ENCODE measurements at regions not wholly inside any gene's neighbourhood (a gene's known extent, or its start where the extent isn't known, plus 50 kb on each side); places are given as distances from the start of the nearest gene placed in this dataset.

DNA sequence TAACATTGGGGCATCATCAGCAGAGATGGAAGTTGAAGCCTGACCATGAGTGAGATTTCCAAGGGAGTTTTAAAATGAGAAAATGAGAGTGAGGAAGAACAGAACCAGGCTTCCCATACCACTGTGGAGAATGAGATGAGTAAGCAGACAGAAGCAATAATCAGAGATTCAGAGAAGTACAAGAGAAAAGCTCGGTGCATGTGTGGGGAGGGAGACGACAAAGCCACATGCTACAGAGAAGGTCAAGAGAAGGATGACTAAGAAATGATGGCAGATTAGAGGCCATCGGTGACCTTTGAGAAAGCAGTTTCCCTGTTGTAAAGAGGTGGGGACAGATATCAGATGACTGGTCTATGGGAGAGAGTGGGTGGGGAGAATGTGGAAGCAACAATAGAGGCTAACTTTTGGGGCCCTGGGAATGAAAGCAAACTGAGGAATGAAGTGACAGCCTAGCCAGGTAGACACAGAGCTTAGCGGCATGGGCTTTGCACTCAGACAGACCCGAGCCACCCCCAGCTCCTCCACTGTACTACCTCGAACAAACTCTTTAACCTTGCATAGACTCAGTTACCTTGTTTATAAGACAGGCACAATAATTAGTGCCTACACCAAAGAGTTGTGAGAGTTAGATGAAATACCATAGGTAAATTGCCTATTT is 207.7 kb downstream of the PIK3R1 start:
- no peaks in the 10 kb centered on the region for H3K27me3 ChIP-seq (ENCODE audit: control insufficient read depth in 1 of 2, insufficient read depth in 2 of 2, low read length in 2 of 2)
- H3K27ac ChIP-seq (ENCODE audit: low read depth in 2 of 2, low read length in 1 of 2): no peak overlapping the region
- H3K4me3 ChIP-seq (ENCODE audit: low read depth in 1 of 2, low read length in 2 of 2): no peak overlapping the region
- 83 to 84% methylated on average over 6 of the region's 6 CpGs for WGBS, 2 donors
- no peaks in the 10 kb centered on the region for H3K9me3 ChIP-seq (ENCODE audit: control insufficient read depth in 2 of 2, insufficient read depth in 1 of 2, low read depth in 1 of 2, low read length in 1 of 2)
- peaks cover 5 to 7% of the 10 kb centered on the region in 2 donors for H3K4me1 ChIP-seq (ENCODE audit: control insufficient read depth in 2 of 2, insufficient read depth in 2 of 2, low read length in 1 of 2)
- no peaks in the 10 kb centered on the region for H3K36me3 ChIP-seq (ENCODE audit: control insufficient read depth in 2 of 2, insufficient read depth in 2 of 2, low read length in 1 of 2)

DNA sequence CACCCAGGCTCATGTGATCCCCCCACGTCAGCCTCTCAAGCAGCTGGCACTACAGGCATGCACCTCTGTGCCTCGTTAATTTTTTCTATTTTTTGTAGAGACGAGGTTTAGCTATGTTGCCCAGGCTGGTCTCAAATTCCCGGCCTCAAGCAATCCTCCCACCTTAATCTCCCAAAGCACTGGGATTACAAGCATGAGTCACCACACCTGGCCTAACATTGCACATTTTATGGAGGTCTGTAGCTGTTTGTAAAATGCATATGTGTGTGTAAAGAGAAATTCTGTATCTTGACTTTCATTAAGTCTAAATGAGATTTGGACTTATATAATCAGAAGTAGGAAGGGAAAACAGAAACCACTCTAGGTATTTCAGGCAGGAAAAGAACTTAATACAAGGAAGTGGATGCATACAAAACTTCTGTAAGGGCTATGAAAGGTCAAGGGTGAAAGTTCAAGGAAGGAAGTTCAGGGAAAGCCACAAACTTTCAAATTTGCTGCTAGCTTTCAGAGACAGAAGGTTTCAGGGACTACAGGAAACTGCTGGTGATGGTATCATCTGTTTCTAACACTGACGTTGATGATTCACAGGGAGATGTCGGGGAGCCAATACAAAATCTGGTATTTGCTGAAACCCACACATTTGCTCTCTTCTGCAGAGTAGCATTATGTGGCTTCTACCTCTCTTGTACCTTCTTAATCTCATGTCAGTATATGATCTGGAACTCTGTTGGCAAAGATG is 209.4 kb downstream of the PIK3R1 start:
- Histone ChIP-seq H3K36me3 (ENCODE audit: control insufficient read depth in 2 of 2, insufficient read depth in 2 of 2, low read length in 1 of 2) (no peaks in the 10 kb centered on the region), H3K27ac (ENCODE audit: low read depth in 2 of 2, low read length in 1 of 2) (no peak overlapping the region), H3K4me3 (ENCODE audit: low read depth in 1 of 2, low read length in 2 of 2) (no peak overlapping the region), H3K4me1 (ENCODE audit: control insufficient read depth in 2 of 2, insufficient read depth in 2 of 2, low read length in 1 of 2) (peaks cover 2 to 9% of the 10 kb centered on the region in 2 donors), H3K9me3 (ENCODE audit: control insufficient read depth in 2 of 2, insufficient read depth in 1 of 2, low read depth in 1 of 2, low read length in 1 of 2) (no peaks in the 10 kb centered on the region), H3K27me3 (ENCODE audit: control insufficient read depth in 1 of 2, insufficient read depth in 2 of 2, low read length in 2 of 2) (no peaks in the 10 kb centered on the region)
- WGBS, 2 donors: 41 to 50% methylated on average over 6 of the region's 6 CpGs

DNA sequence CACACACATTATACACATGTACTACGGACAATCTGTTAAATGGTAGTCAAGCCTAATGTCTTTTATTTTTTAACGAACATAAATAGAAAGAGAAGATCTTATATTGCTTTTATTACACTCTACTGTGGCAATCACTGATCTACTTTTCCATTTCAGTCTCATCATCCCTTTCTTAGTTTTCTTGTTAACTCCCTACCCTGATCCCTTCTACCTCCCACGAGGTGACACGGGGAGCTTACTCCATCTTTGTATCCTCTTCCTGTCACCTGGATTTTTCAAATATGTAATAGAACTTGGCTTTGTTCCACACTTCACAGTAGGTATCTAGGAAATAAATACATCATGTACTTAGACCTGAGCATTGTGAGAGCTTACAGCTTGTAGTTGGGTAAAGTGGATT is 211.0 kb downstream of the PIK3R1 start:
- Histone ChIP-seq H3K36me3 (ENCODE audit: control insufficient read depth in 2 of 2, insufficient read depth in 2 of 2, low read length in 1 of 2) (no peaks in the 10 kb centered on the region), H3K27ac (ENCODE audit: low read depth in 2 of 2, low read length in 1 of 2) (no peak overlapping the region), H3K27me3 (ENCODE audit: control insufficient read depth in 1 of 2, insufficient read depth in 2 of 2, low read length in 2 of 2) (no peaks in the 10 kb centered on the region), H3K4me3 (ENCODE audit: low read depth in 1 of 2, low read length in 2 of 2) (no peak overlapping the region), H3K9me3 (ENCODE audit: control insufficient read depth in 2 of 2, insufficient read depth in 1 of 2, low read depth in 1 of 2, low read length in 1 of 2) (no peaks in the 10 kb centered on the region), H3K4me1 (ENCODE audit: control insufficient read depth in 2 of 2, insufficient read depth in 2 of 2, low read length in 1 of 2) (peaks cover 2 to 7% of the 10 kb centered on the region in 2 donors)
- WGBS, 2 donors: 81 to 87% methylated on average over 4 of the region's 4 CpGs

DNA sequence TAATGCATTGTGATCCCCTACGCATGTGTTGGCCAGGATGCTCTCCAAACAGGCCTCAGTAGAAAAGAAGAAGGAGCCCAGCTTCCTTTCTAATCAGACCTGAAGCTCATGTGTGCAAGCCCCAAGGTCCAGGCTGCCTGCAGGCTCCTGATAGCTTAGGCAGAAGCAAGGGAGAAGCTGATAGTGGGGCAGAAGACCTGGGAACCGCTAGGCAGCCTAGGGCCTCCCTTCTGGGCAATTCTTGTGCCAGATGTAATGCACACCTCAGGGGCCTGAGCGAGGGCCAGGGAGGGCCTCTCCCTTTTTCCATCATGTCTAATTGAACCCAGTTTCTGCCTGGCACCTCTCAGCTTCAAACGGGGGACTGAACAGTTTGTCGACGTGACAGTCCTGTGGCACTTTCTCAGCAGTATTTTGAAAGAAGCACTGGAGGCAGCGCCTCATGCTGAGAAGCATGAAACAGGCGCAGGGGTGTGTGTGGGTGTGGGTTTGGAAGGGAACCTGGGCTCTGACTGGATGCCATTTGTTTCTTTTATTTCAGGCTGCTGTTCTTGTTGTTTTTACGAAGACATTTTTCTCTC is 212.8 kb downstream of the PIK3R1 start:
- Histone ChIP-seq H3K36me3 (ENCODE audit: control insufficient read depth in 2 of 2, insufficient read depth in 2 of 2, low read length in 1 of 2) (no peaks in the 10 kb centered on the region), H3K4me1 (ENCODE audit: control insufficient read depth in 2 of 2, insufficient read depth in 2 of 2, low read length in 1 of 2) (peaks cover 0 to 3% of the 10 kb centered on the region in 2 donors), H3K4me3 (ENCODE audit: low read depth in 1 of 2, low read length in 2 of 2) (no peak overlapping the region), H3K27ac (ENCODE audit: low read depth in 2 of 2, low read length in 1 of 2) (peak overlapping the region in 1 of 2 donors; percentile 4), H3K27me3 (ENCODE audit: control insufficient read depth in 1 of 2, insufficient read depth in 2 of 2, low read length in 2 of 2) (no peaks in the 10 kb centered on the region), H3K9me3 (ENCODE audit: control insufficient read depth in 2 of 2, insufficient read depth in 1 of 2, low read depth in 1 of 2, low read length in 1 of 2) (no peaks in the 10 kb centered on the region)
- 54 to 74% methylated on average over 9 of the region's 9 CpGs for WGBS, 2 donors

DNA sequence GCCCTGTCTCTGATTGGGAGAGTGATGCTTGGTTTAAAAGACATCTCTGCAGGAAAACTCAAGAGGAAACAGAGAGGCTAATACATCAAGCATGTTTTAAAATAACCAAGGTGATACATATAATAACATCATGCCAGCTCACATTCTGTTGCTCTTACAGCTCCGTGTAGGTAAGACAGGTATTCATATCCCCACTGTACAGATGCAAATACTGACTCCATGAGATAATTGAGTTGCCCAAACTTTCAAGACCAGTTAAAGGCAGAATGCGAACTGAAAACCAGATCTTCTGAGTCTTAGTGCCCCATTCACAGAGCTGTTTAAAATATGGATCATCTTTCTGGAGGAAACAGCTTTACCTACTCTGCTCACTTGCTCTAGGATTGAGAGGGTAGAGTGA is 214.0 kb downstream of the PIK3R1 start:
- Histone ChIP-seq H3K9me3 (ENCODE audit: control insufficient read depth in 2 of 2, insufficient read depth in 1 of 2, low read depth in 1 of 2, low read length in 1 of 2) (no peaks in the 10 kb centered on the region), H3K4me1 (ENCODE audit: control insufficient read depth in 2 of 2, insufficient read depth in 2 of 2, low read length in 1 of 2) (peaks cover 4 to 5% of the 10 kb centered on the region in 2 donors), H3K27me3 (ENCODE audit: control insufficient read depth in 1 of 2, insufficient read depth in 2 of 2, low read length in 2 of 2) (no peaks in the 10 kb centered on the region), H3K4me3 (ENCODE audit: low read depth in 1 of 2, low read length in 2 of 2) (no peak overlapping the region), H3K27ac (ENCODE audit: low read depth in 2 of 2, low read length in 1 of 2) (no peak overlapping the region), H3K36me3 (ENCODE audit: control insufficient read depth in 2 of 2, insufficient read depth in 2 of 2, low read length in 1 of 2) (no peaks in the 10 kb centered on the region)
- WGBS, 2 donors: 88 to 93% methylated on average over 2 of the region's 2 CpGs

DNA sequence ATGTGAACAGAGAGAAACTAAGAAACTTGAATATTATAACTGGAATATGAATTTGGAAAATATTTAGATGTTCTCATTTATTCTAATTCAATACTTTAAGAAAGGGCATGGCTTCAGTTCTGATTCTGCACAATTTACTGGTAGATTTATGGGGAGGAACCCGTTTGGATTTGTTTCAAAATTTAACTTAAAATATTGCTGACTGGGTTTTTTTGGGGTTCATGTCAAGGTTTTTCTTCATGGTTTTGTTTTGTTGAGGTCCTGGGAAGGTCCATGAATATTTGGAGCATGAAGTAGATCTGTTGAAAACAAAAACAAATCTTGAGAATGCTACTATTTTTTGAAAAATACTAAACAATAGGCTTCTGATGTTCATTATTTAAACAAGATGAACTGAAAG is 214.7 kb downstream of the PIK3R1 start:
- Histone ChIP-seq H3K27me3 (ENCODE audit: control insufficient read depth in 1 of 2, insufficient read depth in 2 of 2, low read length in 2 of 2) (no peaks in the 10 kb centered on the region), H3K4me3 (ENCODE audit: low read depth in 1 of 2, low read length in 2 of 2) (no peak overlapping the region), H3K36me3 (ENCODE audit: control insufficient read depth in 2 of 2, insufficient read depth in 2 of 2, low read length in 1 of 2) (no peaks in the 10 kb centered on the region), H3K27ac (ENCODE audit: low read depth in 2 of 2, low read length in 1 of 2) (no peak overlapping the region), H3K4me1 (ENCODE audit: control insufficient read depth in 2 of 2, insufficient read depth in 2 of 2, low read length in 1 of 2) (peaks cover 7% of the 10 kb centered on the region in 2 donors), H3K9me3 (ENCODE audit: control insufficient read depth in 2 of 2, insufficient read depth in 1 of 2, low read depth in 1 of 2, low read length in 1 of 2) (no peaks in the 10 kb centered on the region)
- WGBS, 2 donors: 72 to 83% methylated on average over 1 of the region's 1 CpG

DNA sequence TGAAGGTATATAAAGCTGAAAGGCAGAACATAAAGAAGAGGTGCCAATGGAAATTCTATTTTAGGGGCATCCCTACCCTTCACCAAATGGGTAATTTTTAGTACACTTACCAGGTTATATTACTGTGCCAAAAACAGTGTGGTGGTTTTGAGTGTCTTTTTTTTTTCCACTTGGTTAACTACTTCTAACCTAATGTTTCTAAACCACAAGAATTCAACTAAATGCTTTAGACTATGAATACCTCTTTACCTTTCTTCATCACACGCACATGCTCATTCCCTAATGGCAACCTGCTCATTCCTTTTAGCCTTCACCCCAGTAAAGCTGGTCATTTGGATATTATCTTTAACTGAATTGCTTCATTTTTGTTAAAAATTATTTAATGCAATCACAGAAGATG is 215.6 kb downstream of the PIK3R1 start:
- H3K27me3 ChIP-seq (ENCODE audit: control insufficient read depth in 1 of 2, insufficient read depth in 2 of 2, low read length in 2 of 2): no peaks in the 10 kb centered on the region
- 89 to 92% methylated on average over 1 of the region's 1 CpG for whole genome bisulfite sequencing, 2 donors
- H3K9me3 ChIP-seq (ENCODE audit: control insufficient read depth in 2 of 2, insufficient read depth in 1 of 2, low read depth in 1 of 2, low read length in 1 of 2): no peaks in the 10 kb centered on the region
- no peaks in the 10 kb centered on the region for H3K36me3 ChIP-seq (ENCODE audit: control insufficient read depth in 2 of 2, insufficient read depth in 2 of 2, low read length in 1 of 2)
- H3K27ac ChIP-seq (ENCODE audit: low read depth in 2 of 2, low read length in 1 of 2): no peak overlapping the region
- no peak overlapping the region for H3K4me3 ChIP-seq (ENCODE audit: low read depth in 1 of 2, low read length in 2 of 2)
- peaks cover 7% of the 10 kb centered on the region in 2 donors for H3K4me1 ChIP-seq (ENCODE audit: control insufficient read depth in 2 of 2, insufficient read depth in 2 of 2, low read length in 1 of 2)

DNA sequence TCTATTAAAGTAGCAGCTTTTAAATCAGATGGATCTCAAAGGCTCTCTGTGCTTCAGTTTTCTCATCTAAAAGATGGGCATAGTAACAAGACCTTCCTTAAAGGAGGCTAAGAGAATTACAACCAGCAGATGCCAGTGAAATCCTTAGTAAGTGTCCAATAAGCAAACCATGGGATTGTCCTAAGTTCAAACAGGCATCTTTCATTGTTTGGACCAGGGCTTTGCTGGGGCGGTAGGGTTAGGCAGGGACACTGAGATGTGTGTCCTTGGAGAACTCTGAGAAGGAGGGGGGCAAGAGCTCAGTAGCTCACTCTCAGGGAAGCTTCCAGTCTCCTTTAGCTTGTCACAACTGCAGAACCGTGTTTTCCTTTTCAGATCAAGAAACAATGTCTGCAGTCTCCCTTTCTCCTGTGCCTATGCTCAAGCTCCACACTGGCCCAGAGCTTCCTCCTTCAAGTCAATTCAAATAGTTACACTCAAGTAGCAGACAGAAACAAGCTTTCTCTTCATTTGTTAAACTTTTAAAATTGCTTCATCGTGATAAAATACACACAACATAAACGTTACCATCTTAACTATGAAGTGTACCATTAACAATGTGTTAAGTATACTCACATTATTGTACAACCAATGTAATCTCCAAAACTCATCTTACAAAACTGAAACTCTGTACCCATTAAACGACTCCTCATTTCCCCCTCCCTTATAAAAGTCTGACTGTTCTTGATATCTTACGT is 216.2 kb downstream of the PIK3R1 start:
- WGBS, 2 donors: 75 to 86% methylated on average over 6 of the region's 6 CpGs
- Histone ChIP-seq H3K36me3 (ENCODE audit: control insufficient read depth in 2 of 2, insufficient read depth in 2 of 2, low read length in 1 of 2) (no peaks in the 10 kb centered on the region), H3K4me3 (ENCODE audit: low read depth in 1 of 2, low read length in 2 of 2) (no peak overlapping the region), H3K27me3 (ENCODE audit: control insufficient read depth in 1 of 2, insufficient read depth in 2 of 2, low read length in 2 of 2) (no peaks in the 10 kb centered on the region), H3K9me3 (ENCODE audit: control insufficient read depth in 2 of 2, insufficient read depth in 1 of 2, low read depth in 1 of 2, low read length in 1 of 2) (no peaks in the 10 kb centered on the region), H3K4me1 (ENCODE audit: control insufficient read depth in 2 of 2, insufficient read depth in 2 of 2, low read length in 1 of 2) (peaks cover 7% of the 10 kb centered on the region in 2 donors), H3K27ac (ENCODE audit: low read depth in 2 of 2, low read length in 1 of 2) (no peak overlapping the region)

DNA sequence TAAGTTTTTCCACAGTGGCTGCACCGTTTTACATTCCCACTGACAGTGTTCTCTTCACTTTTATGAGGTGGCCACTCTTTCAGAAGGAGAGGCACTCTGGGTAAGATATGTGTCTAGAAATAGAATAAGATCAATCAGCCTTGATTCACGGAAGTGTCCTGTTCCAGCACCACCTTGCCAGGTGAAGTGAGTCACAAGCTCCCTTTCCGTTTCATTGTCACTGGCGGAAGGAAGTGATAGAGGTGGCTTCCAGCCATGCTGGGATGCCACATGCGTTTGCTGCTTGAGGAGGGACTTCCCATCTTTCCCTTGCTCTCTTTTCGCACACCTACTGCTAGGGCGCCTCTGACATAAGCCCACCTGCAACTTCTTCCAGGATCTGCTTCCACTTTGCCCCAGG is 217.1 kb downstream of the PIK3R1 start:
- H3K27ac ChIP-seq (ENCODE audit: low read depth in 2 of 2, low read length in 1 of 2): no peak overlapping the region

More for the DNA sequence above, 217.1 kb downstream of the PIK3R1 start:
- Histone ChIP-seq H3K4me1 (ENCODE audit: control insufficient read depth in 2 of 2, insufficient read depth in 2 of 2, low read length in 1 of 2) (peaks cover 7% of the 10 kb centered on the region in 2 donors), H3K36me3 (ENCODE audit: control insufficient read depth in 2 of 2, insufficient read depth in 2 of 2, low read length in 1 of 2) (no peaks in the 10 kb centered on the region), H3K27me3 (ENCODE audit: control insufficient read depth in 1 of 2, insufficient read depth in 2 of 2, low read length in 2 of 2) (no peaks in the 10 kb centered on the region), H3K9me3 (ENCODE audit: control insufficient read depth in 2 of 2, insufficient read depth in 1 of 2, low read depth in 1 of 2, low read length in 1 of 2) (no peaks in the 10 kb centered on the region), H3K4me3 (ENCODE audit: low read depth in 1 of 2, low read length in 2 of 2) (no peak overlapping the region)
- 63 to 66% methylated on average over 7 of the region's 7 CpGs for WGBS, 2 donors

Data from esophagus (tissue), 2 donors.